CD4-positive, CD25-positive, alpha-beta regulatory T cell (primary cell): ENCODE measurements at regions not wholly inside any gene's neighbourhood (a gene's known extent, or its start where the extent isn't known, plus 50 kb on each side); places are given as distances from the start of the nearest gene placed in this dataset.
A peak's percentile ranks its signal among the peaks of the same experiment; 100 is the strongest.

ENCODE experiments used
- ATAC-seq, 2 donors: fragments of 150-1000 bp; cut with Tn5 transposase; one replicate each; pipeline ENCODE4 v1.10.0; 2021; ENCODE audit warnings: low read depth in 2 of 2, moderate number of reproducible peaks in 2 of 2, moderate library complexity in 1 of 2
- DNase-seq, 3 donors: peaks; one replicate each; pipeline versions ENCODE4 v3.0.0 to v3.0.0-alpha.2; 2012 to 2022; ENCODE audit warnings: mixed read lengths in 1 of 3
- H3K27ac ChIP-seq: one replicate; pipeline ENCODE4 v1.7.0; 2013; ENCODE audit warnings: mild to moderate bottlenecking, low read length; ENCODE audit not compliant: insufficient read depth, poor library complexity, severe bottlenecking
- H3K27me3 ChIP-seq: one replicate; pipeline ENCODE4 v1.7.0; 2013; ENCODE audit warnings: low read length; ENCODE audit not compliant: control insufficient read depth, insufficient read depth
- H3K36me3 ChIP-seq: one replicate; pipeline ENCODE4 v1.7.0; 2013; ENCODE audit warnings: mild to moderate bottlenecking, low read length, moderate library complexity; ENCODE audit not compliant: control insufficient read depth, insufficient read depth
- H3K4me1 ChIP-seq: 2 replicates; pipeline ENCODE4 v1.7.0; 2013; ENCODE audit warnings: mild to moderate bottlenecking, low read length; ENCODE audit not compliant: insufficient read depth, control insufficient read depth, poor library complexity, severe bottlenecking
- H3K4me3 ChIP-seq: one replicate; pipeline ENCODE4 v1.7.0; 2013; ENCODE audit warnings: low read depth, mild to moderate bottlenecking, low read length, moderate library complexity
- H3K9me3 ChIP-seq, 2 experiments: 1 replicate in 1 of 2; 2 replicates in 1 of 2; pipeline ENCODE4 v1.7.0; 2013; ENCODE audit warnings: low read length in 2 of 2, mild to moderate bottlenecking in 1 of 2, moderate library complexity in 1 of 2; ENCODE audit not compliant: control insufficient read depth in 2 of 2
- H3K27ac Mint-ChIP-seq, 3 donors: one replicate each; pipeline ENCODE4 v1.8.0; 2020 to 2022; ENCODE audit warnings: mild to moderate bottlenecking in 3 of 3, mixed read lengths in 3 of 3, moderate library complexity in 2 of 3
- H3K27me3 Mint-ChIP-seq: one replicate; pipeline ENCODE4 v1.8.0; 2022; ENCODE audit warnings: mild to moderate bottlenecking, mixed read lengths
- H3K36me3 Mint-ChIP-seq: one replicate; pipeline ENCODE4 v1.8.0; 2020; ENCODE audit warnings: mixed read lengths
- H3K4me1 Mint-ChIP-seq, 4 donors: one replicate each; pipeline ENCODE4 v1.8.0; 2020 to 2022; ENCODE audit warnings: mixed read lengths in 4 of 4, mild to moderate bottlenecking in 1 of 4
- H3K4me3 Mint-ChIP-seq, 4 donors: one replicate each; pipeline ENCODE4 v1.8.0; 2020 to 2022; ENCODE audit warnings: mild to moderate bottlenecking in 4 of 4, mixed read lengths in 4 of 4, moderate library complexity in 3 of 4
- H3K9me3 Mint-ChIP-seq, 7 donors: one replicate each; pipeline ENCODE4 v1.8.0; 2020 to 2022; ENCODE audit warnings: mixed read lengths in 7 of 7, mild to moderate bottlenecking in 3 of 7, moderate library complexity in 2 of 7

DNA sequence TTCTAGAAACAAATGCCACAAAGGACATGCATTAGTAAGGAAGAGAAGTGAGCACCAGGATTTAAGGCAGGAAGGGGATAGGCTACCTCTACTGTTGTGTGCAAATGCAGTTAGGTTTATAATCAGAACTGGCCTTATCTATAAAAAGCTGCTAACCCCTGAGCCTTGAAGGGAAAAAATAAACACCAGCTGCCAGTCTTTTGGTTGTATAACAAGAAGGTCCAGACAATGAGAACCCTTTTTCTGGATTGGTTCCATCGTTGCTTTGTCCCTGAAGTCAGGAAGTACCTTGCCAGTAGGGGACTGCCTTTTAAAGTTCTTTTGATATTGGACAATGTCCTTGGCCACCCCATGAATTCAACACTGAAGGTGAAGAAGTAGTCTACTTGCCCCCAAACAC, 126.7 kb upstream of the OTUD4 start:
- Mint-ChIP-seq H3K9me3 (peaks cover 0 to 6% (median 0%) of the 10 kb centered on the region in 7 donors), H3K36me3 (no peaks in the 10 kb centered on the region), H3K4me3 (no peak overlapping the region), H3K27me3 (peaks cover 15% of the 10 kb centered on the region), H3K27ac (no peak overlapping the region), H3K4me1 (peaks cover 0 to 13% (median 6%) of the 10 kb centered on the region in 4 donors)
- ATAC-seq, result no peak
- no peaks in the 10 kb centered on the region for H3K9me3 ChIP-seq
- no peaks in the 10 kb centered on the region for H3K4me1 ChIP-seq
- H3K27ac ChIP-seq, result no peak overlapping the region
- no peaks in the 10 kb centered on the region for H3K27me3 ChIP-seq
- no peak overlapping the region for H3K4me3 ChIP-seq
- DNase-seq, result no peak
- no peaks in the 10 kb centered on the region for H3K36me3 ChIP-seq

DNA sequence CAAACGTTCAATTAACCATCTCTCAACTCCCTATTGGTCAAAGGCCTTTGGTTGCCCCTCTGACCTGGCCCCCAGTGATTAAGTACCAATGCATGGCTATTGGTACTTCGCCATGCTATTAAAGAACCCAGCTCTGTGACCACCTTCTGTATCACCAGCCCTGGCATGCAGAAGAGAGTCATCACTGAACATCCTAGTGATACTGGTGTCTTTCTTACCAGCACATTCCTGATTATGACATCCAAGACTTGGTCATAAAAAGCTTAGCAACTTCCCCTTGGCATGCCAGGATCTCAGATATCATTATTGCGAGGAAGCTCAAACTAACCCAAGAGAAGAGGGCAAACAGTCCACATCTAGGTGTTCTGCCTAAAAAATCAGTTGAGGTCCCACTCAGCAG, 122.3 kb upstream of the OTUD4 start:
- no peak overlapping the region for H3K27ac ChIP-seq
- no peaks in the 10 kb centered on the region for H3K9me3 ChIP-seq

DNA sequence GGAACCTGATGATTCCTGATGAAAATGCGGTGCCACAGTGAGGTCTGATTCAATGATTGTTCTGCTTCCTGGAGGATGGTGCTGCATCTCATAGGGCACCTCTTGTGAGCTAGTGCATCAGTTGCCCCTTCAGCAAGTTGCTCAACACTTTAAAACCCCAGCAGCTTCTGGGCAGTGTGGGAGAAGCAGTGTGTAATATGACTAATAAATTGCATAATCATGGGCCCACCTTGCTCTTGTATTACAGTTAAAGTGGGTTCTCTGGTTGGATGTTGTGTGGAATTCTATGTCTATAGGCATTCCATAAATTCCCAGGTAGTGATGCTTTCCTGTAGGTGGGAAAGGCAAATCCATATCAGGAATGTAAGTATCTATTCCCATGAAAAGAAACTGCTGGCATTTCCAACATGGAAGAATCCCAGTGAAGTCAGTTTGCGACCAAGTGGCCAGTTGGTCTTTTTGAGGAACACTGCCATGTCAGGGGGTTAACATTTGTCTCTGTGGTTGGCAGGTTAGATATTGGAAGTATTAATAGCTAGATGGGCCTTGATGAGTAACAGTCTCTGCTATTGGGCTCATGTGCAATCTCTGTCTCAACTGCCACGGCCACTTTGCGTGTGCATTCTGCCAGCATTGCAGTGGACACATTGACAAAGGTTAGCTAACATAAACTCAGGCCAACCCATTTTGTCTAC, 121.1 kb upstream of the OTUD4 start:
- H3K9me3 Mint-ChIP-seq, result peaks cover 0 to 3% (median 0%) of the 10 kb centered on the region in 7 donors
- DNase-seq, result no peak
- Histone ChIP-seq H3K9me3 (no peaks in the 10 kb centered on the region), H3K27me3 (no peaks in the 10 kb centered on the region), H3K4me3 (no peak overlapping the region), H3K36me3 (no peaks in the 10 kb centered on the region), H3K4me1 (no peaks in the 10 kb centered on the region), H3K27ac (no peak overlapping the region)
- H3K4me3 Mint-ChIP-seq, result no peak overlapping the region
- H3K36me3 Mint-ChIP-seq, result no peaks in the 10 kb centered on the region
- peaks cover 5% of the 10 kb centered on the region for H3K27me3 Mint-ChIP-seq
- no peak overlapping the region for H3K27ac Mint-ChIP-seq
- H3K4me1 Mint-ChIP-seq, result peaks cover 0 to 3% (median 0%) of the 10 kb centered on the region in 4 donors
- ATAC-seq, result no peak

More for the DNA sequence above, 122.3 kb upstream of the OTUD4 start:
- Mint-ChIP-seq H3K27ac (no peak overlapping the region), H3K27me3 (peaks cover 9% of the 10 kb centered on the region), H3K4me3 (no peak overlapping the region), H3K9me3 (peaks cover 0 to 5% (median 0%) of the 10 kb centered on the region in 7 donors), H3K4me1 (peaks cover 0 to 6% (median 3%) of the 10 kb centered on the region in 4 donors), H3K36me3 (no peaks in the 10 kb centered on the region)
- Histone ChIP-seq H3K36me3 (no peaks in the 10 kb centered on the region), H3K27me3 (no peaks in the 10 kb centered on the region), H3K4me3 (no peak overlapping the region), H3K4me1 (no peaks in the 10 kb centered on the region)
- DNase-seq (no peak), ATAC-seq (no peak)

DNA sequence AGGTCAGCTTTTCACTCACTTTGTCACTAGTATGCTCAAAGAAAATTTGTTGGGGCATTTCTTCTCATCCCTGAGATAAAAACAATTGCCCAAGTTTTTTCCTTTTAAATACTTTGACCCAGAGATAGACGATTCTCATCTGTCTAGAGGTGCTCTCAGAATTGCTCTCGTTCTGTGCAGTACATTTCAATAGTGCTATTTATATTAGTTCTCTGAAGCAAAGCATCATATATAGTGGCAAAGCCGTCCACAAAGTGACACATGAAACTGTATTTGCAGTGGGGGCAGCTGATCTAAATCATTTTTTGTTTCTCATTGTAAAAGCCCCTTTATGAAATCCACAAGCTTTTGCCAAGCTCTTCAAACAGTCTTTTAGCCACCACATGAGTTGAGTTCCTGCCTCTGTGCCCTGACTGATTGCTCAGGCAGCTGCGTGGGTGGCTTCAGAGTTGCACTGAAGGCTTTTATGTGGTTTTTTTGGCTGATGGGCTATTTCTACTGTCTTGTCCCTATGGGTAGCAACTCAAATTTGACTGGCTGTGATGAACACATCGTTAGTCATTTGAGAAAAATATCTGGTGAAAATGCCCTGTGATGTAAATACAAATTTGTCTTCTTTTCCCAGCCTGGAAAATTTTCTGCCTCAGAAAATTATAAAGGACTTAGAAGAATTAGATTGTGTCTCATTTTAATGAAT, 119.1 kb upstream of the OTUD4 start:
- H3K4me3 Mint-ChIP-seq, result no peak overlapping the region
- peaks cover 0 to 2% (median 0%) of the 10 kb centered on the region in 7 donors for H3K9me3 Mint-ChIP-seq
- Histone ChIP-seq H3K27ac (no peak overlapping the region), H3K4me1 (no peaks in the 10 kb centered on the region), H3K4me3 (no peak overlapping the region), H3K36me3 (no peaks in the 10 kb centered on the region), H3K27me3 (peaks cover 2% of the 10 kb centered on the region), H3K9me3 (no peaks in the 10 kb centered on the region)
- no peaks in the 10 kb centered on the region for H3K36me3 Mint-ChIP-seq
- no peak overlapping the region for H3K27ac Mint-ChIP-seq
- DNase-seq, result peak in 1 of 3 donors; percentile 26
- H3K4me1 Mint-ChIP-seq, result peaks cover 0 to 3% (median 0%) of the 10 kb centered on the region in 4 donors
- H3K27me3 Mint-ChIP-seq, result no peaks in the 10 kb centered on the region
- no peak for ATAC-seq

DNA sequence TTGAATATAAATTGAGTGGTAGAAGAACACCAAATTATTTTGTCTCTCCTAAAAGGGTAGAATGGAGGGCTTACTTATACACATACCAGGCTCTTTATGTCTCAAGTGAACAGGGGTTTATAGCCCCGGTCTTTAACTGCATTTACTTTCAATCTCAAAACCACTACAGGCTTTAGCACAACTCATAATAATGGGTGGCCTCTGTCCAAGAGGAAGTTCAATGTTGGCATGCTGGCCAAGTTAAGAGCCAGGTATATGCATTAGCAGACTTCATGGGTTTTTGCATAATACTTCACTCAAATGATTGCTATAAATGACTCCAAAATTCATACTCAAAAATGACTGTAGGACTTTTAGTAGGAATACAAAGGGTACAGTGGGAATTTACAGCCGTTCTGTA, 118.5 kb upstream of the OTUD4 start:
- no peak overlapping the region for H3K27ac ChIP-seq
- H3K9me3 ChIP-seq, result no peaks in the 10 kb centered on the region
- peaks cover 2% of the 10 kb centered on the region for H3K27me3 ChIP-seq
- H3K4me1 ChIP-seq, result no peaks in the 10 kb centered on the region
- ATAC-seq (no peak), DNase-seq (no peak)
- Mint-ChIP-seq H3K27me3 (no peaks in the 10 kb centered on the region), H3K9me3 (peaks cover 0 to 2% (median 0%) of the 10 kb centered on the region in 7 donors), H3K4me3 (no peak overlapping the region), H3K4me1 (peaks cover 0 to 3% (median 0%) of the 10 kb centered on the region in 4 donors), H3K27ac (no peak overlapping the region), H3K36me3 (no peaks in the 10 kb centered on the region)
- H3K4me3 ChIP-seq, result no peak overlapping the region
- no peaks in the 10 kb centered on the region for H3K36me3 ChIP-seq

DNA sequence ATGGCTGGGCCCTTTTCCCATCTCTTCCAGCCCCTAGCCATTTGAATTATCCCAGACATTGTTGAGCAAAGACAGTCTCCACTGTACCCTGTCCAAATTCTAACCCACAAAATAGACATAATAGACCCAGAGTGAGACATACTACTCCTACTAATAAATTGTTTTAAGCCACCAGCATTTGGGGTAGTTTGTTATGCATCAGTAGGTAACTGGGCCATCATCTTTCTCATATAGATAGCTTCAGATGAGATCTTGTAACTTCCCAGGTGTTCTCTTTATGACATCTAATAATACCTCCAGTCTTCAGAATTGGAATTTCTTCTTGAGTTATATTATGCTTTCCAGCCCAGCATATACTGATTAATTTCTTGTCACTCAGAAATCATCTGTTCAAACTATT, 117.2 kb upstream of the OTUD4 start:
- no peaks in the 10 kb centered on the region for H3K4me1 ChIP-seq
- H3K36me3 ChIP-seq, result no peaks in the 10 kb centered on the region
- no peaks in the 10 kb centered on the region for H3K9me3 ChIP-seq
- peaks cover 5% of the 10 kb centered on the region for H3K27me3 ChIP-seq
- no peaks in the 10 kb centered on the region for H3K27me3 Mint-ChIP-seq
- H3K4me3 Mint-ChIP-seq, result no peak overlapping the region
- H3K27ac ChIP-seq, result no peak overlapping the region
- H3K9me3 Mint-ChIP-seq, result peaks cover 0 to 2% (median 0%) of the 10 kb centered on the region in 7 donors
- no peaks in the 10 kb centered on the region for H3K36me3 Mint-ChIP-seq
- H3K4me3 ChIP-seq, result no peak overlapping the region
- no peak overlapping the region for H3K27ac Mint-ChIP-seq
- DNase-seq (no peak), ATAC-seq (no peak)
- peaks cover 0 to 3% (median 0%) of the 10 kb centered on the region in 4 donors for H3K4me1 Mint-ChIP-seq

DNA sequence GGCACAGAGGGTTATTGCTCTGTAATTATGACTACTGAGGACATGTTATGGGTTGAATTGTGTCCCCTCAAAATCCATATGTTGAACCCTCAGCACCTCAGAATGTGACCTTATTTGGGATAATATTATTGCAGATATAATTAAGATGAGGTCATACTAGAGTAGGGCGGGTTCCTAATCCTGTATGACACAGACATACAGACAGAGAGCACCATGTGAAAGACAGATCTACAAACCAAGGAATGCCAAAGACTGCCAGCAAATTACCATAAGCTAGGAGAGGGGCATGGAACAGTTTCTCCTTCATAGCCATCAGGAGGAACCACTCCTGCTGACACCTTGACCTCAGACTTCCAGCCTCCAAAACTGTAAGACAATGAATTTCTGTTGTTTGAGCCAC, 115.2 kb upstream of the OTUD4 start:
- Mint-ChIP-seq H3K36me3 (no peaks in the 10 kb centered on the region), H3K27me3 (no peaks in the 10 kb centered on the region), H3K27ac (no peak overlapping the region), H3K9me3 (peaks cover 0 to 2% (median 0%) of the 10 kb centered on the region in 7 donors), H3K4me1 (peaks cover 0 to 3% (median 0%) of the 10 kb centered on the region in 4 donors), H3K4me3 (no peak overlapping the region)
- no peak for DNase-seq
- H3K36me3 ChIP-seq, result no peaks in the 10 kb centered on the region
- no peak overlapping the region for H3K4me3 ChIP-seq
- no peaks in the 10 kb centered on the region for H3K4me1 ChIP-seq
- H3K9me3 ChIP-seq, result no peaks in the 10 kb centered on the region
- H3K27me3 ChIP-seq, result peaks cover 5% of the 10 kb centered on the region
- H3K27ac ChIP-seq, result no peak overlapping the region
- ATAC-seq, result no peak
